SU-DHL-6 (cell line): ENCODE measurements at regions not wholly inside any gene's neighbourhood (a gene's known extent, or its start where the extent isn't known, plus 50 kb on each side); places are given as distances from the start of the nearest gene placed in this dataset.

Experiments
- H2AFZ ChIP-seq: fragments of 200-600 bp; sonication (generic); 2 replicates; pipeline ENCODE4 v1.6.1; 2014; ENCODE audit warnings: low read depth, mild to moderate bottlenecking, moderate library complexity, mixed read lengths, antibody characterized with exemption, low read length; ENCODE audit not compliant: severe bottlenecking
- H3F3A ChIP-seq: fragments of 200-600 bp; shearing (Covaris generic); 2 replicates; pipeline ENCODE4 v1.6.0; 2016; ENCODE audit warnings: antibody characterized with exemption, mild to moderate bottlenecking; ENCODE audit not compliant: insufficient read depth
- H3K27ac ChIP-seq: fragments of 200-600 bp; sonication (generic); 2 replicates; pipeline ENCODE4 v1.5.1; 2016; ENCODE audit warnings: low read depth, mild to moderate bottlenecking, low read length, moderate library complexity, mixed read lengths
- H3K27me3 ChIP-seq: fragments of 200-600 bp; sonication (generic), shearing (Covaris generic); 2 replicates; pipeline ENCODE4 v1.6.0; 2014; ENCODE audit warnings: mild to moderate bottlenecking, low read length
- H3K36me3 ChIP-seq: fragments of 200-600 bp; sonication (generic); 2 replicates; pipeline ENCODE4 v1.6.1; 2014; ENCODE audit warnings: mild to moderate bottlenecking, low read length, mixed read lengths
- H3K4me2 ChIP-seq: fragments of 300-600, 200-600 bp; shearing (Covaris generic), sonication (generic); 2 replicates; pipeline ENCODE4 v1.6.0; 2014; ENCODE audit warnings: low read length, low read depth, mild to moderate bottlenecking; ENCODE audit not compliant: poor library complexity, severe bottlenecking
- H3K4me3 ChIP-seq: fragments of 200-600 bp; sonication (generic); 2 replicates; pipeline ENCODE4 v1.5.1; 2014; ENCODE audit warnings: antibody characterized with exemption, low read length, mild to moderate bottlenecking, mixed read lengths; ENCODE audit not compliant: insufficient read depth, poor library complexity, severe bottlenecking
- H3K79me2 ChIP-seq: fragments of 200-600 bp; sonication (generic); 2 replicates; pipeline ENCODE4 v1.6.1; 2014; ENCODE audit warnings: mild to moderate bottlenecking, low read length, moderate library complexity; ENCODE audit not compliant: insufficient read depth
- H3K9ac ChIP-seq: fragments of 200-600 bp; sonication (generic); 2 replicates; pipeline ENCODE4 v1.7.0; 2014; ENCODE audit warnings: mild to moderate bottlenecking, low read length
- H3K9me2 ChIP-seq: fragments of 200-600 bp; sonication (generic); replicated peaks from 2 replicates; pipeline ENCODE4 v1.6.1; 2014; ENCODE audit warnings: low read length; ENCODE audit not compliant: insufficient read depth
- H3K9me3 ChIP-seq: fragments of 200-600 bp; sonication (generic); 2 replicates; pipeline ENCODE4 v1.6.1; 2014; ENCODE audit warnings: low read length, mixed read lengths; ENCODE audit not compliant: insufficient read depth
- H4K20me1 ChIP-seq: fragments of 200-600 bp; sonication (generic); 2 replicates; pipeline ENCODE4 v1.6.1; 2014; ENCODE audit warnings: low read depth, mild to moderate bottlenecking, antibody characterized with exemption, low read length, moderate library complexity, mixed read lengths
- EZH2phosphoT487 ChIP-seq: fragments of 200-600 bp; sonication (generic), shearing (Covaris generic); conservative IDR thresholded peaks from 2 replicates; pipeline ENCODE4 v1.6.1; 2018; ENCODE audit warnings: mild to moderate bottlenecking, antibody characterized with exemption, low read length, moderate library complexity, mixed read lengths
- TF ChIP-seq, protein P1 (sequence below): fragments of 200-600 bp; sonication (generic); IDR thresholded peaks from one replicate; pipeline ENCODE4 v1.5.1; 2017; ENCODE audit warnings: antibody characterized with exemption, mild to moderate bottlenecking, low read length, moderate library complexity; ENCODE audit not compliant: insufficient read depth, poor library complexity, severe bottlenecking

- Histone ChIP-seq H4K20me1 (no peaks in the 10 kb centered on the region), H3K36me3 (no peaks in the 10 kb centered on the region), H3K9me2 (no peaks in the 10 kb centered on the region), H3K4me3 (no peak overlapping the region), H3F3A (no peaks in the 10 kb centered on the region), H3K79me2 (no peaks in the 10 kb centered on the region), H3K9me3 (no peaks in the 10 kb centered on the region), H3K27ac (no peak overlapping the region), H2AFZ (no peak overlapping the region), H3K9ac (no peak overlapping the region), H3K4me2 (no peak overlapping the region), H3K27me3 (no peaks in the 10 kb centered on the region)
- TF ChIP-seq, protein P1, sequence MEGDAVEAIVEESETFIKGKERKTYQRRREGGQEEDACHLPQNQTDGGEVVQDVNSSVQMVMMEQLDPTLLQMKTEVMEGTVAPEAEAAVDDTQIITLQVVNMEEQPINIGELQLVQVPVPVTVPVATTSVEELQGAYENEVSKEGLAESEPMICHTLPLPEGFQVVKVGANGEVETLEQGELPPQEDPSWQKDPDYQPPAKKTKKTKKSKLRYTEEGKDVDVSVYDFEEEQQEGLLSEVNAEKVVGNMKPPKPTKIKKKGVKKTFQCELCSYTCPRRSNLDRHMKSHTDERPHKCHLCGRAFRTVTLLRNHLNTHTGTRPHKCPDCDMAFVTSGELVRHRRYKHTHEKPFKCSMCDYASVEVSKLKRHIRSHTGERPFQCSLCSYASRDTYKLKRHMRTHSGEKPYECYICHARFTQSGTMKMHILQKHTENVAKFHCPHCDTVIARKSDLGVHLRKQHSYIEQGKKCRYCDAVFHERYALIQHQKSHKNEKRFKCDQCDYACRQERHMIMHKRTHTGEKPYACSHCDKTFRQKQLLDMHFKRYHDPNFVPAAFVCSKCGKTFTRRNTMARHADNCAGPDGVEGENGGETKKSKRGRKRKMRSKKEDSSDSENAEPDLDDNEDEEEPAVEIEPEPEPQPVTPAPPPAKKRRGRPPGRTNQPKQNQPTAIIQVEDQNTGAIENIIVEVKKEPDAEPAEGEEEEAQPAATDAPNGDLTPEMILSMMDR, result no peak
- TF ChIP-seq EZH2phosphoT487, result no peak
Observed at GRCh38 chr10:47184273-47184672, 115.7 kb upstream of the GDF10 start.

DNA sequence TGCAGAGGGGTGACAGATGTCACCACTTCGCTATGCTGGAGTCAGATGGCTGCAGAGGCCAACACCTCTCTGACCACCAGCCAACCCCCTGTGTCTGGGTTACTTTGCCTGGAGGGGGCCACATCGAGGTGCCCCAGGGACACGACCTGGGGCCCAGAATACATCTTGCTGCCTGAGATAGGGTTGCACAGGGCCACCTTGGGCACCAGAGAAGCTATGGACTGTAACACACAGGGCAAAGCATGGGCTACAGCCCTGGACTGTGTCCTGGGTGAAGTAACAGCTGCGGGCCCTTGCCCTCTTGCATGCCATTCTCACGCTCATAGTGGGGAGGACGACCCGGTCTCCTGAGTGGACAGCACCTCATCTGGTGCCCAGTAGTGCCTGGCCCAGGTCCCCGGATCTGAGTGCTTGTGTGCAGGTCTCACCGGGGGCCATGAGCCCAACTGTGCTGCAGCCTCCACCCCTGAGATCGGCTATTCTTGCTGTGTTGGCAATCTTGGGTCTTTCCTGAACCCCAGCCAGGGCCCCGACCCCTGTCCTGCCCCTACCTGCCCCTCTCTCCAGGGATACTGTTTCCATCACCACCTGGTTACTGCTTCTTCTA is 115.2 kb upstream of the GDF10 start:
- TF ChIP-seq, protein P1, result no peak
- TF ChIP-seq EZH2phosphoT487, result no peak
- H3K9me2 ChIP-seq, result no peaks in the 10 kb centered on the region
- no peaks in the 10 kb centered on the region for H4K20me1 ChIP-seq
- no peaks in the 10 kb centered on the region for H3K79me2 ChIP-seq
- no peaks in the 10 kb centered on the region for H3K36me3 ChIP-seq
- no peaks in the 10 kb centered on the region for H3F3A ChIP-seq
- no peak overlapping the region for H3K4me2 ChIP-seq
- H3K9ac ChIP-seq, result no peak overlapping the region
- H2AFZ ChIP-seq, result no peak overlapping the region
- H3K27ac ChIP-seq, result no peak overlapping the region
- H3K9me3 ChIP-seq, result no peaks in the 10 kb centered on the region
- no peaks in the 10 kb centered on the region for H3K27me3 ChIP-seq
- H3K4me3 ChIP-seq, result no peak overlapping the region

DNA sequence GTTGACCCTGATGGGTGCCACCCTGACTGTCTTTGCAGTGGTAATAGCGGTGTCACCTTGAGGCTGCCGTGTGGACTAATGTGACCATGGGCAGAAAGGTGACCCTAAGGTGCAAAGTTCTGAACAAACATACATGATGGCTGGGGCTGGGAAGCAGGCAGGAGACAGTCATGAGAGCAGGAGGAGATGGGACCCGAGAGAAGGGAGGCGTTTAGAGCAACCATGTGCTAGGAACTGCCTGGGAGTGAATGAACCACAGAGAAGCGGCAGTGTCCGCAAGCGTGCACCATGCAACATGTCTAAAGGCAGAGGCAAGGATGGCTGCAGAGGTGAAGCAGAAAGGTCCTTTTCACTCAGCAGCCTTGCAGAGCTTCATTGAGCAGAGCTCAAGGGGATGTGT is 113.1 kb upstream of the GDF10 start:
- H3K27me3 ChIP-seq, result no peaks in the 10 kb centered on the region
- no peak overlapping the region for H3K27ac ChIP-seq
- H3K9me3 ChIP-seq, result no peaks in the 10 kb centered on the region
- no peak overlapping the region for H3K9ac ChIP-seq
- no peaks in the 10 kb centered on the region for H3K36me3 ChIP-seq
- TF ChIP-seq EZH2phosphoT487, result no peak
- TF ChIP-seq, protein P1, result no peak
- H3K9me2 ChIP-seq, result no peaks in the 10 kb centered on the region
- no peak overlapping the region for H3K4me2 ChIP-seq
- H3F3A ChIP-seq, result no peaks in the 10 kb centered on the region
- no peaks in the 10 kb centered on the region for H4K20me1 ChIP-seq
- no peaks in the 10 kb centered on the region for H3K79me2 ChIP-seq
- no peak overlapping the region for H3K4me3 ChIP-seq
- H2AFZ ChIP-seq, result no peak overlapping the region

GRCh38 chr10:47187592-47187991 is 112.4 kb upstream of the GDF10 start:
- no peaks in the 10 kb centered on the region for H3K36me3 ChIP-seq
- no peaks in the 10 kb centered on the region for H3K9me2 ChIP-seq
- H3K4me2 ChIP-seq, result no peak overlapping the region
- no peak overlapping the region for H2AFZ ChIP-seq
- H3K27me3 ChIP-seq, result no peaks in the 10 kb centered on the region
- H4K20me1 ChIP-seq, result no peaks in the 10 kb centered on the region
- no peak overlapping the region for H3K4me3 ChIP-seq
- H3K9ac ChIP-seq, result no peak overlapping the region
- no peaks in the 10 kb centered on the region for H3K9me3 ChIP-seq
- H3K27ac ChIP-seq, result no peak overlapping the region
- no peaks in the 10 kb centered on the region for H3K79me2 ChIP-seq
- TF ChIP-seq EZH2phosphoT487, result no peak
- TF ChIP-seq, protein P1, result no peak
- H3F3A ChIP-seq, result no peaks in the 10 kb centered on the region
